ENCODE measurements at regions not wholly inside any gene's neighbourhood (a gene's known extent, or its start where the extent isn't known, plus 50 kb on each side); places are given as distances from the start of the nearest gene placed in this dataset.

GRCh38 chr5:152288499-152288898 lies 116.6 kb downstream of the NMUR2 start:
- TF ChIP-seq POLR2AphosphoS5 (IDR thresholded peaks at IDR 0.05): no peak
- no peak for TF ChIP-seq CTCF (IDR thresholded peaks at IDR 0.05)
- TF ChIP-seq POLR2A (IDR thresholded peaks at IDR 0.05): no peak
